ENCODE measurements at regions not wholly inside any gene's neighbourhood (a gene's known extent, or its start where the extent isn't known, plus 50 kb on each side); places are given as distances from the start of the nearest gene placed in this dataset.
A peak's percentile ranks its signal among the peaks of the same experiment; 100 is the strongest.

- no peak overlapping the region for H3K9ac ChIP-seq (ENCODE audit: insufficient read length)
- peak overlapping the region; percentile 66 for H3K27ac ChIP-seq
- TF ChIP-seq FOXP2 (optimal IDR thresholded peaks at IDR 0.05; ENCODE audit: control extremely low read depth, extremely low read length, insufficient read depth), result no peak
- TF ChIP-seq POLR2AphosphoS5 (IDR thresholded peaks at IDR 0.05; ENCODE audit: borderline replicate concordance, low read depth, low read length), result no peak
- TF ChIP-seq EZH2 (IDR thresholded peaks at IDR 0.05), result no peak
- no peaks in the 10 kb centered on the region for H3K36me3 ChIP-seq (ENCODE audit: insufficient read depth, low read length)
- H3K9me3 ChIP-seq (ENCODE audit: low read depth, low read length), result no peaks in the 10 kb centered on the region
- peak overlapping the region; percentile 22 for H3K4me3 ChIP-seq
- DNase-seq (ENCODE audit: low read depth, low spot score), result peak; percentile 22
Observed at GRCh38 chr18:10015941-10016819, 102.4 kb downstream of the VAPA start.

- no peak overlapping the region for H3K4me3 ChIP-seq
- DNase-seq (ENCODE audit: low read depth, low spot score), result no peak
- H3K9me3 ChIP-seq (ENCODE audit: low read depth, low read length), result no peaks in the 10 kb centered on the region
- peak overlapping the region; percentile 66; the same call in 1 of the 2 replicates for H3K27ac ChIP-seq
- TF ChIP-seq FOXP2 (optimal IDR thresholded peaks at IDR 0.05; ENCODE audit: control extremely low read depth, extremely low read length, insufficient read depth) (no peak), POLR2AphosphoS5 (IDR thresholded peaks at IDR 0.05; ENCODE audit: borderline replicate concordance, low read depth, low read length) (no peak), EZH2 (IDR thresholded peaks at IDR 0.05) (no peak)
- no peak overlapping the region for H3K9ac ChIP-seq (ENCODE audit: insufficient read length)
- no peaks in the 10 kb centered on the region for H3K36me3 ChIP-seq (ENCODE audit: insufficient read depth, low read length)
Observed at GRCh38 chr18:10017043-10017442, 103.2 kb downstream of the VAPA start.

GRCh38 chr18:10018289-10018688 lies 104.5 kb downstream of the VAPA start:
- Histone ChIP-seq H3K27ac (no peak overlapping the region), H3K9ac (ENCODE audit: insufficient read length) (no peak overlapping the region), H3K9me3 (ENCODE audit: low read depth, low read length) (no peaks in the 10 kb centered on the region), H3K36me3 (ENCODE audit: insufficient read depth, low read length) (no peaks in the 10 kb centered on the region), H3K4me3 (no peak overlapping the region)
- TF ChIP-seq FOXP2 (optimal IDR thresholded peaks at IDR 0.05; ENCODE audit: control extremely low read depth, extremely low read length, insufficient read depth) (no peak), POLR2AphosphoS5 (IDR thresholded peaks at IDR 0.05; ENCODE audit: borderline replicate concordance, low read depth, low read length) (no peak), EZH2 (IDR thresholded peaks at IDR 0.05) (no peak)
- DNase-seq (ENCODE audit: low read depth, low spot score), result no peak

- peak; percentile 69 for DNase-seq (ENCODE audit: low read depth, low spot score)
- H3K36me3 ChIP-seq (ENCODE audit: insufficient read depth, low read length), result no peaks in the 10 kb centered on the region
- H3K9ac ChIP-seq (ENCODE audit: insufficient read length), result no peak overlapping the region
- 0 out of 2 replicates have a peak overlapping the region, but pooled peaks have one; percentile 25 for H3K4me3 ChIP-seq
- no peaks in the 10 kb centered on the region for H3K9me3 ChIP-seq (ENCODE audit: low read depth, low read length)
- TF ChIP-seq POLR2AphosphoS5 (IDR thresholded peaks at IDR 0.05; ENCODE audit: borderline replicate concordance, low read depth, low read length), result peak; percentile 80; the same call in 1 of the 2 replicates
- no peak for TF ChIP-seq FOXP2 (optimal IDR thresholded peaks at IDR 0.05; ENCODE audit: control extremely low read depth, extremely low read length, insufficient read depth)
- TF ChIP-seq EZH2 (IDR thresholded peaks at IDR 0.05), result no peak
- H3K27ac ChIP-seq, result no peak overlapping the region
Observed at GRCh38 chr18:10020171-10020570, 106.4 kb downstream of the VAPA start.

GRCh38 chr18:10022365-10022764 lies 108.5 kb downstream of the VAPA start:
- DNase-seq (ENCODE audit: low read depth, low spot score), result no peak
- Histone ChIP-seq H3K9ac (ENCODE audit: insufficient read length) (no peak overlapping the region), H3K9me3 (ENCODE audit: low read depth, low read length) (no peaks in the 10 kb centered on the region), H3K36me3 (ENCODE audit: insufficient read depth, low read length) (no peaks in the 10 kb centered on the region), H3K27ac (no peak overlapping the region), H3K4me3 (no peak overlapping the region)
- TF ChIP-seq POLR2AphosphoS5 (IDR thresholded peaks at IDR 0.05; ENCODE audit: borderline replicate concordance, low read depth, low read length) (no peak), EZH2 (IDR thresholded peaks at IDR 0.05) (no peak), FOXP2 (optimal IDR thresholded peaks at IDR 0.05; ENCODE audit: control extremely low read depth, extremely low read length, insufficient read depth) (no peak)

- DNase-seq (ENCODE audit: low read depth, low spot score), result no peak
Observed at GRCh38 chr18:10023853-10024570, 110.2 kb downstream of the VAPA start.

GRCh38 chr18:10025711-10026670 lies 112.2 kb downstream of the VAPA start:
- Histone ChIP-seq H3K27ac (no peak overlapping the region), H3K36me3 (ENCODE audit: insufficient read depth, low read length) (no peaks in the 10 kb centered on the region), H3K9me3 (ENCODE audit: low read depth, low read length) (no peaks in the 10 kb centered on the region), H3K9ac (ENCODE audit: insufficient read length) (no peak overlapping the region), H3K4me3 (no peak overlapping the region)
- DNase-seq (ENCODE audit: low read depth, low spot score), result no peak
- TF ChIP-seq EZH2 (IDR thresholded peaks at IDR 0.05) (no peak), POLR2AphosphoS5 (IDR thresholded peaks at IDR 0.05; ENCODE audit: borderline replicate concordance, low read depth, low read length) (no peak), FOXP2 (optimal IDR thresholded peaks at IDR 0.05; ENCODE audit: control extremely low read depth, extremely low read length, insufficient read depth) (no peak)

More at GRCh38 chr18:10023853-10024570, 110.2 kb downstream of the VAPA start:
- Histone ChIP-seq H3K4me3 (no peak overlapping the region), H3K9ac (ENCODE audit: insufficient read length) (no peak overlapping the region), H3K36me3 (ENCODE audit: insufficient read depth, low read length) (no peaks in the 10 kb centered on the region), H3K27ac (no peak overlapping the region), H3K9me3 (ENCODE audit: low read depth, low read length) (no peaks in the 10 kb centered on the region)
- TF ChIP-seq EZH2 (IDR thresholded peaks at IDR 0.05), result no peak
- no peak for TF ChIP-seq POLR2AphosphoS5 (IDR thresholded peaks at IDR 0.05; ENCODE audit: borderline replicate concordance, low read depth, low read length)
- no peak for TF ChIP-seq FOXP2 (optimal IDR thresholded peaks at IDR 0.05; ENCODE audit: control extremely low read depth, extremely low read length, insufficient read depth)
